Immature natural killer cell (primary cell): ENCODE measurements at regions not wholly inside any gene's neighbourhood (a gene's known extent, or its start where the extent isn't known, plus 50 kb on each side); places are given as distances from the start of the nearest gene placed in this dataset.
"Not testable (repeated sequence)": the region's sequence is repeated elsewhere in the genome, so short reads cannot be mapped to it uniquely, and the experiment has no call there.

Experiments used
- DNase-seq, 3 donors: peaks; one replicate each; pipeline ENCODE4 v3.0.0; 2022; ENCODE audit warnings: mixed read lengths in 1 of 3
- H3K27ac Mint-ChIP-seq, 6 donors: one replicate each; pipeline ENCODE4 v1.8.0; 2020; ENCODE audit warnings: mixed read lengths in 6 of 6, mild to moderate bottlenecking in 5 of 6, inconsistent platforms in 4 of 6, moderate library complexity in 3 of 6
- H3K27me3 Mint-ChIP-seq, 3 donors: one replicate each; pipeline ENCODE4 v1.8.0; 2020 to 2021; ENCODE audit warnings: low read depth in 3 of 3, mild to moderate bottlenecking in 3 of 3, mixed read lengths in 3 of 3, moderate library complexity in 3 of 3, inconsistent platforms in 1 of 3
- H3K36me3 Mint-ChIP-seq, 3 donors: one replicate each; pipeline ENCODE4 v1.8.0; 2020; ENCODE audit warnings: mixed read lengths in 3 of 3, inconsistent platforms in 2 of 3, mild to moderate bottlenecking in 2 of 3
- H3K4me1 Mint-ChIP-seq, 2 donors: one replicate each; pipeline ENCODE4 v1.8.0; 2020; ENCODE audit warnings: inconsistent platforms in 2 of 2, mild to moderate bottlenecking in 2 of 2, mixed read lengths in 2 of 2, moderate library complexity in 1 of 2
- H3K4me3 Mint-ChIP-seq, 5 donors: one replicate each; pipeline ENCODE4 v1.8.0; 2020; ENCODE audit warnings: mild to moderate bottlenecking in 5 of 5, mixed read lengths in 5 of 5, inconsistent platforms in 3 of 5, moderate library complexity in 3 of 5
- H3K9me3 Mint-ChIP-seq, 6 donors: one replicate each; pipeline ENCODE4 v1.8.0; 2020; ENCODE audit warnings: mild to moderate bottlenecking in 6 of 6, mixed read lengths in 6 of 6, inconsistent platforms in 4 of 6, moderate library complexity in 3 of 6

DNA sequence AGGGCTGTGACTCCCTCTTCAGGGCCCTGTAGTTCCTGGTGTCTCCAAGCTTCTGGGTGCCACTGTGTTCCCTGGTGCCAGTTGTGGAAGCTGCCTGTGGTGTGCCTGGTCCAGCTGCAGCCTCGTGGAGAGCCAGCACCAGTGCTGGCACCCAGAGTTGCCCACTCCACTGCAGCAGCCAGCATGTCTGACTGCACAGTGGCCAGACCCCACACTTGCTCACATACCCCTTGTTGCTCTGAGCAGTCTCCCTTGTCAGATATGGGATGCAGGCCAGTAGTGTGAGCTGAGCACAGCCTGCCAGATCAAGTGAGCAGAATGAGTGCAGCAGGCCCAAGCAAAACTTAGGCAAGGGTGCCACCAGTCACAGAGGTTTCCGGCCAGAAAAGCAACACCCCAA, 108.6 kb downstream of the ZMAT1 start:
- Mint-ChIP-seq H3K36me3 (no peaks in the 10 kb centered on the region), H3K9me3 (peaks cover 0 to 1% (median 0%) of the 10 kb centered on the region in 6 donors), H3K27ac (no peak overlapping the region), H3K4me1 (no peaks in the 10 kb centered on the region), H3K4me3 (no peak overlapping the region), H3K27me3 (peaks cover 0 to 15% (median 5%) of the 10 kb centered on the region in 3 donors)
- DNase-seq, result no peak

- H3K4me3 Mint-ChIP-seq, H3K27ac Mint-ChIP-seq, H3K4me1 Mint-ChIP-seq, H3K9me3 Mint-ChIP-seq, DNase-seq, H3K36me3 Mint-ChIP-seq: not testable (repeated sequence)
- peaks cover 1 to 22% (median 6%) of the 10 kb centered on the region in 3 donors for H3K27me3 Mint-ChIP-seq
Measured at GRCh38 chrX:101817739-101818138, 114.1 kb downstream of the ZMAT1 start.

GRCh38 chrX:101813200-101813599, 118.6 kb downstream of the ZMAT1 start:
- Mint-ChIP-seq H3K36me3 (no peaks in the 10 kb centered on the region), H3K4me1 (no peaks in the 10 kb centered on the region), H3K4me3 (no peak overlapping the region), H3K9me3 (peaks cover 0 to 2% (median 0%) of the 10 kb centered on the region in 6 donors), H3K27me3 (peaks cover 1 to 20% (median 8%) of the 10 kb centered on the region in 3 donors), H3K27ac (no peak overlapping the region)
- no peak for DNase-seq

- Mint-ChIP-seq H3K9me3 (no peaks in the 10 kb centered on the region), H3K27me3 (peaks cover 0 to 3% (median 2%) of the 10 kb centered on the region in 3 donors), H3K36me3 (no peaks in the 10 kb centered on the region), H3K27ac (no peak overlapping the region), H3K4me1 (peaks cover 4 to 10% of the 10 kb centered on the region in 2 donors), H3K4me3 (no peak overlapping the region)
- DNase-seq, result no peak
Measured at GRCh38 chrX:101803451-101803850, 128.4 kb downstream of the ZMAT1 start.

DNA sequence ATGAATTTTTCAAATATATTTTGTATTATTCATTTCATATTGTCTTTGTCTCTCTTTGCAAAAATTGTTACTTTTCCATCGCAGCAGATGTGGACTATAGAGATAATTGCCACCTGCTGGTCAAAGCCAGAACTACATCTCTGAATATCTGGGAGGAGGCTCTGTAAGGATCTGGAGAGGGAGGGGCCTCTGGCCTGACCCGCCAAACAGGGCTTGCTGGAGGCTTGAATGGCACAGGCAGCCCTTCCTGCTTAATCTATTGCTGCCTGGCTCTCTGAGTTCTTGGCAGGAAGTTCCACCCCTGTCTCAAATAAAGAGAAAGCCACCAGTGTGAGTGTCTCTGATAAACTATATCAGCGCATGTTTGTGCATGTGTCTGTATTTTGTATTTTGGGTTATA, 132.4 kb downstream of the ZMAT1 start:
- H3K27ac Mint-ChIP-seq, result peak overlapping the region in 1 of 6 donors; percentile 36
- no peaks in the 10 kb centered on the region for H3K9me3 Mint-ChIP-seq
- H3K36me3 Mint-ChIP-seq, result no peaks in the 10 kb centered on the region

DNA sequence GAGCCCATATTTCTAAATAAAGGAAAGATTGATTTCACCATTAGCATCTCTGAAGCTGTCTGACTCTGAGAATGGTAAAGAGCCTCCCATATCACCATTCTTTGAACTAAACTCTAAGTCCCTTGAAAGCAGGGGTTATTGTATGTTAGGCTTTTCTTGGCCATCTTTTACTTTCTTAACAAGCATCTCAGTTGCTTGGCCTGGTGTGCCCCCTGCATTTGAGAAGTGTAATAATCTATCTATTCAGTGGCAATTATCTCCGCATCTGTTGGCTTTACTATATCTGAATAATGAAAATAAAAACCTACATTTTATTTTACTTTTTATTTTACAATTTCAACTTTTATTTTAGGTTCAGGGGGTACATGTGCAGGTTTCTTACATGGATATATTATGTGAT, 128.3 kb upstream of the ARMCX2 start:
- Mint-ChIP-seq H3K4me3 (no peak overlapping the region), H3K9me3 (no peaks in the 10 kb centered on the region), H3K27me3 (peaks cover 0 to 13% (median 4%) of the 10 kb centered on the region in 3 donors), H3K27ac (no peak overlapping the region), H3K4me1 (no peaks in the 10 kb centered on the region), H3K36me3 (no peaks in the 10 kb centered on the region)
- no peak for DNase-seq

More for the DNA sequence above, 132.4 kb downstream of the ZMAT1 start:
- Mint-ChIP-seq H3K4me3 (peak overlapping the region; percentile 11 to 63 (median 59)), H3K27me3 (peaks cover 0 to 3% (median 1%) of the 10 kb centered on the region in 3 donors), H3K4me1 (peaks cover 4 to 10% of the 10 kb centered on the region in 2 donors)
- peak; percentile 73 to 76 (median 73) for DNase-seq

DNA sequence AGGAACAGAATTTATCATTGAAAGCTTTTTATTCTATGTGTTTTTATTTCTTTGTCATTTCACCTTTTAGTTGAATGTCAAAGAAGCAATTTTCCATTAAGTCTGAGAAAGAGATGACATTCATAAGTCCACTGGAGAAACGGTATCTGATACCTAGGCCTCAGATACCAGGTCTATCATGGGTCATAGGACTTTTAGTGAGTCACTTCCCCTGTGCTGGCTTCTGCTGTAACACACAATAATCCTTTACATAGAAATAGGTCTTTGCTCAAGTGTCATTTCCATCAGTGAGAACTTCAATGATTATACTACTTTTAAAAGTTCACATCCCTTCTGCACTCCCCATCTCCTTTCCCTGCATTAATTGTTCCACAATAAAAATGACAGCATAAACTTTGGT, 125.5 kb upstream of the ARMCX2 start:
- no peak overlapping the region for H3K27ac Mint-ChIP-seq
- H3K4me1 Mint-ChIP-seq, result no peaks in the 10 kb centered on the region
- DNase-seq, result no peak
- no peaks in the 10 kb centered on the region for H3K36me3 Mint-ChIP-seq
- H3K9me3 Mint-ChIP-seq, result no peaks in the 10 kb centered on the region
- peaks cover 2 to 8% (median 4%) of the 10 kb centered on the region in 3 donors for H3K27me3 Mint-ChIP-seq
- H3K4me3 Mint-ChIP-seq, result no peak overlapping the region

- H3K27me3 Mint-ChIP-seq, H3K27ac Mint-ChIP-seq, H3K4me3 Mint-ChIP-seq, H3K36me3 Mint-ChIP-seq, H3K9me3 Mint-ChIP-seq, H3K4me1 Mint-ChIP-seq, DNase-seq: not testable (repeated sequence)
Measured at GRCh38 chrX:101780421-101780820, 120.8 kb upstream of the ARMCX2 start.

DNA sequence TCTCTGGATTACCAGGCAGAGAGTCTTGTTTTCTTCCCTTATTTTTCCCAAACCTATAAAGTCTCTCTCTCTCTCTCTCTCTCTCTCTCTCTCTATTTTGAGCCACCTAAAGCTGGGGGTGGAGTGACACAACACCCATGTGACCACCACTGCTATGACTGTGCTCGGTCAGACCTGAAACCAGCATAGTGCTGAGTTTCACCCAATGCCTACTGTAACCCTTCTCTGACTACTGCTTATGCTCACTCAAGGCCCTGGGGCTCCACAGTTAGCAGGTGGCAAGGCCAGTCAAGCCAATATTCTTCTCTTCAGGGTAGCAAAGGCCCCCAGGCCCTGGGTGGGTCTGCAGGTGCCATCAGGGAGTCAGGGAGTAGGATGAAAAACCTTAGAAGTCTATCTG, 114.7 kb upstream of the ARMCX2 start:
- Mint-ChIP-seq H3K36me3 (no peaks in the 10 kb centered on the region), H3K4me3 (no peak overlapping the region), H3K27ac (no peak overlapping the region), H3K4me1 (no peaks in the 10 kb centered on the region), H3K9me3 (peaks cover 0 to 5% (median 0%) of the 10 kb centered on the region in 6 donors), H3K27me3 (peaks cover 2 to 7% (median 7%) of the 10 kb centered on the region in 3 donors)
- DNase-seq, result no peak

GRCh38 chrX:101764538-101764937, 104.9 kb upstream of the ARMCX2 start:
- Mint-ChIP-seq H3K4me3 (no peak overlapping the region), H3K27ac (no peak overlapping the region), H3K27me3 (peaks cover 0 to 7% (median 2%) of the 10 kb centered on the region in 3 donors), H3K36me3 (no peaks in the 10 kb centered on the region), H3K4me1 (no peaks in the 10 kb centered on the region), H3K9me3 (no peaks in the 10 kb centered on the region)
- no peak for DNase-seq

DNA sequence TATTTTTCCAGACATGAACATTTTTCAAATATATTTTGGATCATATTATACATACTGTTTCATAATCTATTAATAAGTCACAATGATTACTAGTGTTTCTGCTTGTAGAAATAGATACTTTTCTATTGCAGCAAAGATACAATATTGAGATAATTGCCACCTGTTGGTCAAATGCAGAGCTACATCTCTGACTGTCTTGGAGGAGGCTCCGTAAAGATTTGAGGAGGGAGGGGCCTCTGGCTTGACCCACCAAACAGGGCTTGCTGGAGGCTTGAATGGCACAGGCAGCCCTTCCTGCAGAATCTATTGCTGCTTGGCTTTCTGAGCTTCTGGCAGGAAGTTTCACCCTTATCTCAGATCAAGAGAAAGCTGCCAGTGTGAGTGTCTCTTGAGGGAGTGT, 99.3 kb upstream of the ARMCX2 start:
- Mint-ChIP-seq H3K36me3 (no peaks in the 10 kb centered on the region), H3K27me3 (peaks cover 0 to 12% (median 3%) of the 10 kb centered on the region in 3 donors), H3K27ac (no peak overlapping the region), H3K4me3 (no peak overlapping the region), H3K9me3 (no peaks in the 10 kb centered on the region), H3K4me1 (no peaks in the 10 kb centered on the region)
- DNase-seq, result peak; percentile 3 to 22 (median 12)

DNA sequence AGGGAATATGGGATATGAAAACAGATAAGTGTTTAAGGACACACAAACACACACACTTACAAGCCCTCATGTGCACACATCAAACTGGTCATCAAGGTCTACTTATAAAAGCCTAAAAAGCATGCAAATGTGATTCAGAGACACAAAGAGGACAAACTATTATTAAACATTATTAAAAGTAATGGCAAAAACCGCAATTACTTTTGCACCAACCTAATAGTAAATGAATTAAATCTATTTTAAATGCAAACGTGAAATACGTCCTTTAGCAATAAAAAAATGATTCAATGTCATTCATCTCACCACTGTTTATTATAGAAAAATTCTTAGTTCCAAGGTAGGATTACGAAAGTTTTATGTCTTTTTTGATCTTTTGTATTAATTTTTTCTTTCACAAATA, 91.1 kb upstream of the ARMCX2 start:
- no peaks in the 10 kb centered on the region for H3K9me3 Mint-ChIP-seq
- no peak overlapping the region for H3K4me3 Mint-ChIP-seq
- no peak for DNase-seq
- H3K4me1 Mint-ChIP-seq, result no peaks in the 10 kb centered on the region
- peaks cover 5 to 8% (median 7%) of the 10 kb centered on the region in 3 donors for H3K27me3 Mint-ChIP-seq
- no peaks in the 10 kb centered on the region for H3K36me3 Mint-ChIP-seq
- no peak overlapping the region for H3K27ac Mint-ChIP-seq

- Mint-ChIP-seq H3K27ac (no peak overlapping the region), H3K4me1 (no peaks in the 10 kb centered on the region), H3K9me3 (no peaks in the 10 kb centered on the region), H3K27me3 (peaks cover 4 to 10% (median 6%) of the 10 kb centered on the region in 3 donors), H3K4me3 (no peak overlapping the region), H3K36me3 (no peaks in the 10 kb centered on the region)
- no peak for DNase-seq
Measured at GRCh38 chrX:101749436-101749835, 89.8 kb upstream of the ARMCX2 start.

DNA sequence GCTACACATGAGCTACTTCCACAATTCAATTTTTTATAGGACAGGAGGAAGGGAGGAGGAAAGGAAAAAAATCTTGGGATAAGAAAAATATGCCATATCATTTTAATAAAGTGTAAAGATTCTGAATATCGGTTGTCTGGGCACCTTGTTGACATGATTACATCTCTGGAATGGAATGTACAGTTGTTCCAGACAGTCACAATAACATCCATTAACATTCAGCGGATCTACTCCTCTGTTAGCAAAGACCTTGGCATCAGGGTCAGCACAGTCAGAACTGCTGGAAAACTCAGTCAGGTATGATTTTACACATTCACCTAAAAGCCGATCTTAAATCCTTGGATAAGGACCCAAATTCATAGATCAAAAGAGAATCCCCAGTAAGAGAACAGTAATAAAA, 85.4 kb upstream of the ARMCX2 start:
- H3K4me1 Mint-ChIP-seq, result no peaks in the 10 kb centered on the region
- no peak overlapping the region for H3K27ac Mint-ChIP-seq

DNA sequence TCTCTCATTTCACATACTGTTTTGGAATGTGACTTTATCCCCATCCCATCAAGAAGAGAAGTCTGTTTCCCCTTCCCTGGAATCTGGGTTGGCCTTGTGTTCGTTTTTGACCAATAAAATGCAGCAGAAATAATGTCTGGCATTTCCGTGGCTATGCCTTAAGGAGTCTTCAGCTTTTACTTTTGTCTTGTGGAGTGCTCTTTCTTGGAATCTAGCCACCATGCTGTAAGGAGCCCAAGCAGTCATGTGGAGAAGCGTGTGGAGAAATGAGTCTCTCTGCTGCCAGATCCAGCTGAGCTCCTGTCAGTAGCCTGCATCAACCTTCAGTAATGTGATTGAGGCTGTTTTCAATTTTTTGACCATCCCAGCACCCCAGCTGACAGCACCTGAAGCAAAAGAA, 84.4 kb upstream of the ARMCX2 start:
- no peak overlapping the region for H3K27ac Mint-ChIP-seq
- H3K36me3 Mint-ChIP-seq, result no peaks in the 10 kb centered on the region
- H3K4me1 Mint-ChIP-seq, result no peaks in the 10 kb centered on the region
- peaks cover 2 to 5% (median 5%) of the 10 kb centered on the region in 3 donors for H3K27me3 Mint-ChIP-seq
- no peak overlapping the region for H3K4me3 Mint-ChIP-seq
- H3K9me3 Mint-ChIP-seq, result no peaks in the 10 kb centered on the region
- DNase-seq, result no peak

More for the DNA sequence above, 85.4 kb upstream of the ARMCX2 start:
- DNase-seq, result no peak
- Mint-ChIP-seq H3K4me3 (no peak overlapping the region), H3K36me3 (no peaks in the 10 kb centered on the region), H3K27me3 (peaks cover 2 to 5% (median 5%) of the 10 kb centered on the region in 3 donors), H3K9me3 (no peaks in the 10 kb centered on the region)
